Lower leg skin (tissue), 4 donors: ENCODE measurements at regions not wholly inside any gene's neighbourhood (a gene's known extent, or its start where the extent isn't known, plus 50 kb on each side); places are given as distances from the start of the nearest gene placed in this dataset.

ENCODE experiments used
- DNase-seq, 2 donors: peaks; one replicate each; pipeline ENCODE4 v3.0.0-alpha.2; 2019; ENCODE audit warnings: low spot score in 2 of 2
- H3K4me3 ChIP-seq: fragments of 200-600 bp; sonication (generic); 2 replicates; pipeline ENCODE4 v1.5.1; 2017; ENCODE audit warnings: mild to moderate bottlenecking, low read depth; ENCODE audit not compliant: poor library complexity, severe bottlenecking
- CTCF ChIP-seq, 3 donors: fragments of 450-650 bp; IDR thresholded peaks; one replicate each; pipeline ENCODE4 v1.5.1; 2016; ENCODE audit warnings: antibody characterized with exemption in 3 of 3, mild to moderate bottlenecking in 3 of 3, moderate library complexity in 2 of 3
- POLR2A ChIP-seq, 2 donors: fragments of 450-650 bp; IDR thresholded peaks; one replicate each; pipeline ENCODE4 v1.6.1; 2016 to 2017; ENCODE audit warnings: antibody characterized with exemption in 2 of 2, mild to moderate bottlenecking in 1 of 2, moderate library complexity in 1 of 2
- WGBS, 2 donors: methylation state at CpG; one replicate each; pipeline ENCODE4 v1.1.5; 2018; 5-methylcytosine and 5-hydroxymethylcytosine counted together
- intact Hi-C: fragments of 100-400 bp; cut with DNase I; formaldehyde crosslinking; loops from one replicate; pipeline ENCODE4 v1.15.0; 2023; ENCODE audit warnings: low total_unique reads

GRCh38 chr18:64994370-64994769 is 756.4 kb upstream of the CDH7 start:
- TF ChIP-seq POLR2A (IDR thresholded peaks at IDR 0.05), result no peak
- TF ChIP-seq CTCF (IDR thresholded peaks at IDR 0.05), result no peak
- intact Hi-C loops, result no loop called here
- 65 to 67% methylated on average over 1 of the region's 1 CpG for WGBS, 2 donors
- no peak for DNase-seq
- no peak overlapping the region for H3K4me3 ChIP-seq

- intact Hi-C loops, result no loop called here
Measured at GRCh38 chr18:64993695-64994094, 757.1 kb upstream of the CDH7 start.

GRCh38 chr18:64992654-64993053 is 758.2 kb upstream of the CDH7 start:
- 91 to 97% methylated on average over 1 of the region's 1 CpG for WGBS, 2 donors
- H3K4me3 ChIP-seq, result no peak overlapping the region
- DNase-seq, result no peak
- intact Hi-C loops, result no loop called here
- TF ChIP-seq POLR2A (IDR thresholded peaks at IDR 0.05) (no peak), CTCF (IDR thresholded peaks at IDR 0.05) (no peak)

More at GRCh38 chr18:64993695-64994094, 757.1 kb upstream of the CDH7 start:
- TF ChIP-seq CTCF (IDR thresholded peaks at IDR 0.05), result no peak
- WGBS, 2 donors, result 71 to 79% methylated on average over 3 of the region's 3 CpGs
- H3K4me3 ChIP-seq, result no peak overlapping the region
- DNase-seq, result no peak

GRCh38 chr18:64991102-64991501 is 759.7 kb upstream of the CDH7 start:
- DNase-seq, result no peak
- WGBS, 2 donors, result 88 to 94% methylated on average over 5 of the region's 5 CpGs
- H3K4me3 ChIP-seq, result no peak overlapping the region
- TF ChIP-seq CTCF (IDR thresholded peaks at IDR 0.05), result no peak
- TF ChIP-seq POLR2A (IDR thresholded peaks at IDR 0.05), result no peak
- intact Hi-C loops, result no loop called here

GRCh38 chr18:64986906-64987495 is 763.8 kb upstream of the CDH7 start:
- no peak for DNase-seq
- 79 to 83% methylated on average over 3 of the region's 3 CpGs for WGBS, 2 donors
- no peak overlapping the region for H3K4me3 ChIP-seq
- intact Hi-C loops, result no loop called here
- no peak for TF ChIP-seq POLR2A (IDR thresholded peaks at IDR 0.05)
- TF ChIP-seq CTCF (IDR thresholded peaks at IDR 0.05), result no peak
